Hepatocyte (in vitro differentiated cells): ENCODE measurements at regions not wholly inside any gene's neighbourhood (a gene's known extent, or its start where the extent isn't known, plus 50 kb on each side); places are given as distances from the start of the nearest gene placed in this dataset.

Experiments
- DNase-seq: peaks from one replicate; pipeline ENCODE4 v3.0.0-alpha.2; 2016; ENCODE audit warnings: low spot score
- H2AFZ ChIP-seq: fragments of 200-600 bp; sonication (generic); 2 replicates; pipeline ENCODE4 v1.6.0; 2016; ENCODE audit warnings: antibody characterized with exemption, mild to moderate bottlenecking
- H3K27ac ChIP-seq: fragments of 200-600 bp; sonication (generic); 2 replicates; pipeline ENCODE4 v1.5.1; 2016; ENCODE audit warnings: mild to moderate bottlenecking
- H3K27me3 ChIP-seq: fragments of 200-600 bp; sonication (generic); 2 replicates; pipeline ENCODE4 v1.6.1; 2016
- H3K36me3 ChIP-seq: fragments of 200-600 bp; sonication (generic); replicated peaks from 2 replicates; pipeline ENCODE4 v1.5.1; 2016; ENCODE audit warnings: low read depth; ENCODE audit not compliant: insufficient read depth
- H3K4me1 ChIP-seq: fragments of 200-600 bp; sonication (generic); 2 replicates; pipeline ENCODE4 v1.5.1; 2016; ENCODE audit warnings: mild to moderate bottlenecking, moderate library complexity; ENCODE audit not compliant: insufficient read depth
- H3K4me2 ChIP-seq: fragments of 200-600 bp; sonication (generic); 2 replicates; pipeline ENCODE4 v1.6.0; 2016
- H3K4me3 ChIP-seq: fragments of 200-600 bp; sonication (generic); 2 replicates; pipeline ENCODE4 v1.5.1; 2016; ENCODE audit warnings: mild to moderate bottlenecking
- H3K79me2 ChIP-seq: fragments of 200-600 bp; sonication (generic); 2 replicates; pipeline ENCODE4 v1.6.0; 2017; ENCODE audit warnings: mild to moderate bottlenecking
- H3K9me2 ChIP-seq: fragments of 200-600 bp; sonication (generic); replicated peaks from 2 replicates; pipeline ENCODE4 v1.6.0; 2017; ENCODE audit warnings: mild to moderate bottlenecking; ENCODE audit not compliant: insufficient read depth
- H3K9me3 ChIP-seq: fragments of 200-600 bp; sonication (generic); 2 replicates; pipeline ENCODE4 v1.5.1; 2016; ENCODE audit warnings: low read depth, mild to moderate bottlenecking
- H4K20me1 ChIP-seq: fragments of 200-600 bp; sonication (generic); 2 replicates; pipeline ENCODE4 v1.6.0; 2016; ENCODE audit warnings: mild to moderate bottlenecking; ENCODE audit not compliant: insufficient read depth, poor library complexity, severe bottlenecking
- EZH2 ChIP-seq: fragments of 200-600 bp; sonication (generic); IDR thresholded peaks from 2 replicates; pipeline ENCODE4 v1.6.1; 2016; ENCODE audit warnings: antibody characterized with exemption, mild to moderate bottlenecking, borderline replicate concordance
- EZH2phosphoT487 ChIP-seq: fragments of 200-600 bp; sonication (generic); IDR thresholded peaks from one replicate; pipeline ENCODE4 v1.6.1; 2018; ENCODE audit warnings: antibody characterized with exemption, mild to moderate bottlenecking, low read depth, moderate library complexity; ENCODE audit not compliant: unreplicated experiment, severe bottlenecking
- WGBS: methylation state at CpG from one replicate; pipeline ENCODE4 v1.1.6; 2016; ENCODE audit warnings: low lambda C conversion rate; ENCODE audit errors: missing lambda C conversion rate; 5-methylcytosine and 5-hydroxymethylcytosine counted together
- TF ChIP-seq, protein P1 (sequence below): fragments of 200-600 bp; sonication (generic); IDR thresholded peaks from 2 replicates; pipeline ENCODE4 v1.5.1; 2016; ENCODE audit warnings: antibody characterized with exemption, mild to moderate bottlenecking; ENCODE audit not compliant: poor library complexity

DNA sequence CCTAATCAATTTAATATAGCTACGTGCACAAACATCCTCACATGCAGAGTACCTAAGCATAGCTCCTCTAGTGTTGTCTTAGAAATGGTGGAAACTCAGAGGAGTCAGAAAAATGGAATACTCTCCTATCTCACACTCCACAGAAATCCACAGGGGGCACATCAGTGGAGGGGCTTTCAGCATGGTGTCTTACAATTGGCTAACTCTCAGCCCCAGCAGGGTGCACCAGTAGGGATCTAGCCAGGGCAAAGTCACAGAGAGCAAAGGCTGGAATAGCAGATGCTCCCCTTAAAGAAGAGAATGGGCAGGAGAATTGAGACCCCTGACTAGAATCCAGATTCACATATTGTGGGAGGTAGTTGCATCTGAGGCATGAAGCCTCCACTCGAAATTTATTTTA, 135.7 kb downstream of the MAIP1 start:
- WGBS: 90% methylated on average over 2 of the region's 2 CpGs
- Histone ChIP-seq H3K4me2 (no peak overlapping the region), H3K79me2 (no peaks in the 10 kb centered on the region), H3K27ac (no peak overlapping the region), H3K36me3 (no peaks in the 10 kb centered on the region), H4K20me1 (no peaks in the 10 kb centered on the region), H3K27me3 (no peaks in the 10 kb centered on the region), H3K9me2 (no peaks in the 10 kb centered on the region), H3K9me3 (no peaks in the 10 kb centered on the region), H2AFZ (no peak overlapping the region), H3K4me3 (no peak overlapping the region), H3K4me1 (peaks cover 20% of the 10 kb centered on the region)
- TF ChIP-seq EZH2 (no peak), EZH2phosphoT487 (no peak)
- TF ChIP-seq, protein P1, sequence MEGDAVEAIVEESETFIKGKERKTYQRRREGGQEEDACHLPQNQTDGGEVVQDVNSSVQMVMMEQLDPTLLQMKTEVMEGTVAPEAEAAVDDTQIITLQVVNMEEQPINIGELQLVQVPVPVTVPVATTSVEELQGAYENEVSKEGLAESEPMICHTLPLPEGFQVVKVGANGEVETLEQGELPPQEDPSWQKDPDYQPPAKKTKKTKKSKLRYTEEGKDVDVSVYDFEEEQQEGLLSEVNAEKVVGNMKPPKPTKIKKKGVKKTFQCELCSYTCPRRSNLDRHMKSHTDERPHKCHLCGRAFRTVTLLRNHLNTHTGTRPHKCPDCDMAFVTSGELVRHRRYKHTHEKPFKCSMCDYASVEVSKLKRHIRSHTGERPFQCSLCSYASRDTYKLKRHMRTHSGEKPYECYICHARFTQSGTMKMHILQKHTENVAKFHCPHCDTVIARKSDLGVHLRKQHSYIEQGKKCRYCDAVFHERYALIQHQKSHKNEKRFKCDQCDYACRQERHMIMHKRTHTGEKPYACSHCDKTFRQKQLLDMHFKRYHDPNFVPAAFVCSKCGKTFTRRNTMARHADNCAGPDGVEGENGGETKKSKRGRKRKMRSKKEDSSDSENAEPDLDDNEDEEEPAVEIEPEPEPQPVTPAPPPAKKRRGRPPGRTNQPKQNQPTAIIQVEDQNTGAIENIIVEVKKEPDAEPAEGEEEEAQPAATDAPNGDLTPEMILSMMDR: no peak
- DNase-seq: no peak

DNA sequence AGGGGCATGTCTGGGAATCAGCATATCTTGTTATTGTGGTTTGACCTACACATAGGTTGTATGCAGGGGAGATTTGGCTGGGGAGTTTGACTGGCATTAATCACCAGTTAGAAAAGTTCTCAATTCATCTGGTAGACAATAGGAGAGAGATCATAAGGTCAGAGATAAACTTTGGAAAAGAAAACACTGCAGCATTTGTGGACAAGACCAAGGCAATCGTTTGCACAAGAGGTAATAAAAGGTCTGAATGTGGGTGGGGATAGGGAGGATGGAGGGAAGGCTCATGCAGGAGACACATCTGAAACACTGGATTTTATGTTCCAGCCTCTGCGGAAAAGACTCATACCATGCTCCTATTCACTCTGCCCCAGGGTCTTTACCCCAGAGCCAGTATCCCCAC, 136.9 kb downstream of the MAIP1 start:
- Histone ChIP-seq H3K27ac (peak overlapping the region; percentile 45), H3K4me3 (no peak overlapping the region), H3K4me1 (peaks cover 17% of the 10 kb centered on the region), H3K36me3 (no peaks in the 10 kb centered on the region), H3K9me2 (no peaks in the 10 kb centered on the region), H3K4me2 (no peak overlapping the region), H2AFZ (no peak overlapping the region), H3K9me3 (no peaks in the 10 kb centered on the region), H3K27me3 (no peaks in the 10 kb centered on the region), H3K79me2 (no peaks in the 10 kb centered on the region), H4K20me1 (no peaks in the 10 kb centered on the region)
- TF ChIP-seq EZH2 (no peak), EZH2phosphoT487 (no peak)
- TF ChIP-seq, protein P1: no peak
- 57% methylated on average over 2 of the region's 2 CpGs for WGBS
- DNase-seq: peak; percentile 28

DNA sequence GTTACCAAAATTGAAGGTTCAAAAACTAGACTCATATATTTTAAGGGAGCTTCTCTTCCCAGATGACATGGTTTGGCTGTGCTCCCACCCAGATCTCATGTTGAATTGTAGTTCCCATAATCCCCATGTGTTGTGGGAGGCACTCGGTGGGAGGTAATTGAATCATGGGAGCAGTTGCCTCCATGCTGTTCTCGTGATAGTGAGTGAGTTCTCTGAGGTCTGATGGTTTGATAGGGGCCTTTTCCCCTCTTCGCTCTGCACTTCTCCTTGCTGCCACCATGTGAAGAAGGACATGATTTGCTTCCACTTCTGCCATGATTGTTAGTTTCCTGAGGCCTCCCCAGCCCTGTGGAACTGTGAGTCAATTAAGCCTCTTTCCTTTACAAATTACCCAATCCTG, 140.1 kb downstream of the MAIP1 start:
- no peaks in the 10 kb centered on the region for H3K36me3 ChIP-seq
- no peaks in the 10 kb centered on the region for H3K79me2 ChIP-seq
- H3K27ac ChIP-seq: no peak overlapping the region
- DNase-seq: no peak
- H3K9me3 ChIP-seq: no peaks in the 10 kb centered on the region
- no peak for TF ChIP-seq EZH2
- TF ChIP-seq EZH2phosphoT487: no peak
- TF ChIP-seq, protein P1: no peak
- no peaks in the 10 kb centered on the region for H4K20me1 ChIP-seq
- H3K9me2 ChIP-seq: no peaks in the 10 kb centered on the region
- no peak overlapping the region for H2AFZ ChIP-seq
- no peak overlapping the region for H3K4me2 ChIP-seq
- no peaks in the 10 kb centered on the region for H3K4me1 ChIP-seq
- no peak overlapping the region for H3K4me3 ChIP-seq
- 93% methylated on average over 3 of the region's 3 CpGs for WGBS
- H3K27me3 ChIP-seq: no peaks in the 10 kb centered on the region

DNA sequence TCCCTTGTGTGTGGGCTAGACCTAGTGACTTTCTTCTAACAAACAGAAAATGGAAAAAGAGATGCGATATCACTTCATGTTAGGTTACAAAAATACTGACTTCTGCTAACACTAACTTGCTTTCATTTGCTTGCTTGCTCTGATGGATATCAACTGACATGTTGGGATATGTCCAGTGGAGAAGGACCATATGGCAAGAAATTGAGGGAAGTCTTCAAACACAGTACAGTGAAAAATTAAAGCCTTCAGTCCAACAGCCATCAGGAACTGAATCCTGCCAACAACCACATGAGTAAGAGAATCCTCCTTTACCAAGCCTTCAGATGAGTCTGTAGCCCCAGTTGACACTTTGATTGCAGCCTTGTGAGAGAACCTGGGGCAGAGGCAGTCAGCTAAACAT, 143.9 kb downstream of the MAIP1 start:
- WGBS: 92% methylated on average over 1 of the region's 1 CpG
- no peak for DNase-seq
- H3K9me3 ChIP-seq: no peaks in the 10 kb centered on the region
- H3K4me2 ChIP-seq: no peak overlapping the region
- no peak overlapping the region for H2AFZ ChIP-seq
- no peaks in the 10 kb centered on the region for H3K27me3 ChIP-seq
- no peaks in the 10 kb centered on the region for H3K79me2 ChIP-seq
- no peaks in the 10 kb centered on the region for H3K36me3 ChIP-seq
- no peak for TF ChIP-seq EZH2phosphoT487
- no peak for TF ChIP-seq EZH2
- TF ChIP-seq, protein P1: no peak
- H3K4me1 ChIP-seq: no peaks in the 10 kb centered on the region
- H3K27ac ChIP-seq: no peak overlapping the region
- H3K4me3 ChIP-seq: no peak overlapping the region
- no peaks in the 10 kb centered on the region for H3K9me2 ChIP-seq
- H4K20me1 ChIP-seq: no peaks in the 10 kb centered on the region
